Neuron (in vitro differentiated cells): ENCODE measurements at regions not wholly inside any gene's neighbourhood (a gene's known extent, or its start where the extent isn't known, plus 50 kb on each side); places are given as distances from the start of the nearest gene placed in this dataset.

ENCODE experiments used
- H2AFZ ChIP-seq: one replicate; pipeline ENCODE4 v1.6.1; 2013; ENCODE audit warnings: low read depth, mild to moderate bottlenecking, inconsistent platforms, low read length, moderate library complexity
- H3K27me3 ChIP-seq: one replicate; pipeline ENCODE4 v1.6.1; 2013; ENCODE audit warnings: low read length; ENCODE audit not compliant: insufficient read depth
- H3K36me3 ChIP-seq: one replicate; pipeline ENCODE4 v1.6.1; 2013; ENCODE audit warnings: low read length; ENCODE audit not compliant: insufficient read depth
- H3K4me1 ChIP-seq: one replicate; pipeline ENCODE4 v1.6.1; 2013; ENCODE audit warnings: low read length; ENCODE audit not compliant: insufficient read depth
- H3K4me3 ChIP-seq: 2 replicates; pipeline ENCODE4 v1.5.1; 2013; ENCODE audit warnings: mild to moderate bottlenecking, low read length, moderate library complexity
- H3K9me3 ChIP-seq: one replicate; pipeline ENCODE4 v1.6.1; 2013; ENCODE audit warnings: low read length

GRCh38 chr13:99698010-99698815 lies 196.9 kb downstream of the TM9SF2 start:
- Histone ChIP-seq H3K4me3 (no peak overlapping the region), H2AFZ (no peak overlapping the region), H3K9me3 (no peaks in the 10 kb centered on the region), H3K4me1 (peaks cover 8% of the 10 kb centered on the region), H3K36me3 (no peaks in the 10 kb centered on the region), H3K27me3 (no peaks in the 10 kb centered on the region)

DNA sequence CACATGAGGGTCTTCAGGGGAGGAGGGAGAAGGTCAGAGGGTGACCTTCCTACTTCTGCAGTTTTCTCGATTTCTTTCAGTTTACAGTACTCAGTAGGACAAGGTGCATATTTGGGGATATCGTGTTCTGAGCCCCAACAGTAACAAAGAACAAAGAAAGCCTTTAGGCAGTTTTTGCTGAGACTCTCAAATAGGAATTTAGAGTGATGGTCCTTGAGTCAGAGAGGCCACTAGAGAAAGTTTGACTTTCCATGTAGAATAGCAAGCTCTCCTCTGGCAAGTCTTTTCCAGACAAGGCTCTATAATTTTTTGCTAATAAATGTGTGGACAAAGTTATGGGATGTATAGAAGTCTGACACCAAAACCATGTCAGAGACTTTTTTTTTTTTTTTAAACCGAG lies 194.6 kb downstream of the TM9SF2 start:
- Histone ChIP-seq H3K4me3 (no peak overlapping the region), H3K36me3 (no peaks in the 10 kb centered on the region), H3K9me3 (no peaks in the 10 kb centered on the region), H3K4me1 (peaks cover 7% of the 10 kb centered on the region), H2AFZ (no peak overlapping the region), H3K27me3 (no peaks in the 10 kb centered on the region)

DNA sequence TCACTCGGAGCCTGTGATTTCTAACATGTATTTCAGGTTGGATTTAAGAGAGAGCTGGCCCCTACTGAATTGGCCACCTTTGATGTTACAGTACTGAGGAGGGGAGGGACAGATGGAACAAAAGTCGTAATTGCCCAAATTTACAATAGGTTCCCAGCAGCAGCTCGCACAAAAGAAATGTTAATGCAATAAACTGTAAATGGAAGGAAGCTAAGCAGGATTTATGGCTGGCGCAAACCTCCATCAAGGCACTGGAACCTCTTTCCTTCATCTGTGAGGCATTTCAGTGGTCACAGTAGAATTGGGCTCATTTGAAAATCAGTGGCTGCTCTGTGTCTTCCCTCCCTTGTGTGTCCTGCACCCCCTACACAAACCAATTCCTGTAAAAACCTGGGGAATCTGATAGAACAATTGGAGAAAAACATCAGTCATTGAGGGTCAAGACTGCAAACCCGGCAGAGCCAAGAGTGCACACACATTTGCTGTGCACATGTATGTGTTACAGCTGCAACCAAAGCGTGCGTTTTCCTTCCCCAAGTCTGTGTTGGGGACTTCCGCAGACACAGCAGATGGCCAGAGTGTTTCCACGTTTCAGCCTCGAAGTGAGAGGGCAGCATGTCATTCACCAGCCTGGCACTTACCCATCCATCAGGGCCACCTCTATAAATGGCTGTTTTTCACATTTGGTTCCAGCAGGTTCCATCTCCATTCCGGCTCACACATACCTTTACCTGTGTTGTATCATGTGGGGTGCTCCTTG lies 192.8 kb downstream of the TM9SF2 start:
- Histone ChIP-seq H3K4me1 (peaks cover 20% of the 10 kb centered on the region), H3K4me3 (no peak overlapping the region), H3K36me3 (no peaks in the 10 kb centered on the region), H2AFZ (no peak overlapping the region), H3K9me3 (no peaks in the 10 kb centered on the region), H3K27me3 (no peaks in the 10 kb centered on the region)

- Histone ChIP-seq H3K9me3 (no peaks in the 10 kb centered on the region), H3K4me1 (peaks cover 24% of the 10 kb centered on the region), H3K27me3 (no peaks in the 10 kb centered on the region), H3K4me3 (no peak overlapping the region), H2AFZ (no peak overlapping the region), H3K36me3 (no peaks in the 10 kb centered on the region)
Observed at GRCh38 chr13:99693351-99693750, 192.1 kb downstream of the TM9SF2 start.

GRCh38 chr13:99692854-99693253 lies 191.6 kb downstream of the TM9SF2 start:
- Histone ChIP-seq H2AFZ (no peak overlapping the region), H3K9me3 (no peaks in the 10 kb centered on the region), H3K27me3 (no peaks in the 10 kb centered on the region), H3K4me1 (peaks cover 29% of the 10 kb centered on the region), H3K4me3 (no peak overlapping the region), H3K36me3 (no peaks in the 10 kb centered on the region)

- Histone ChIP-seq H3K4me1 (peaks cover 42% of the 10 kb centered on the region), H3K36me3 (no peaks in the 10 kb centered on the region), H2AFZ (no peak overlapping the region), H3K27me3 (no peaks in the 10 kb centered on the region), H3K9me3 (no peaks in the 10 kb centered on the region), H3K4me3 (no peak overlapping the region)
Observed at GRCh38 chr13:99691552-99691951, 190.3 kb downstream of the TM9SF2 start.

- Histone ChIP-seq H3K4me3 (peak overlapping the region; percentile 15), H3K4me1 (peaks cover 48% of the 10 kb centered on the region), H2AFZ (no peak overlapping the region), H3K9me3 (no peaks in the 10 kb centered on the region), H3K36me3 (no peaks in the 10 kb centered on the region), H3K27me3 (no peaks in the 10 kb centered on the region)
Observed at GRCh38 chr13:99690426-99691174, 189.3 kb downstream of the TM9SF2 start.

DNA sequence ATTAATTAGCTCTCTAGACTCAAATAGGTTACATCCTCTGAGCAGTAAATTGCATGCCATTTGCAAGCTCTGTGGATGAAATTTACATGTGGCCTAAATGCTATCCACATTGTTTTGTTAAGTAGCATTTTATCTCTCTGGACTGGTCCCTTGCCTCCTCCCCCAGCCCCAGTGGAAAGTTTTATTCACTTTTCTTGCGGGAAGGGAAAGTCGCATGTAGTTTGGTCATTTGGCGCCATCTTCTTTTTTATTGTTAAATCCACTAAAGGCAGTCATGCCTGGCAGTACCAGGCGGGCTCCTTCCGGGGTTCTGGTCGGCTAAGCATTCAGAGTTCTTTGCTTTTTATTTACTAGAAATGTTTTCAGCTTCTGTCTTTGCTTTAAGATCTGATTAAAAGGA lies 188.7 kb downstream of the TM9SF2 start:
- H3K9me3 ChIP-seq = no peaks in the 10 kb centered on the region
- no peaks in the 10 kb centered on the region for H3K36me3 ChIP-seq
- H2AFZ ChIP-seq = no peak overlapping the region
- H3K27me3 ChIP-seq = no peaks in the 10 kb centered on the region
- H3K4me3 ChIP-seq = no peak overlapping the region
- H3K4me1 ChIP-seq = peaks cover 48% of the 10 kb centered on the region

GRCh38 chr13:99688776-99689175 lies 187.5 kb downstream of the TM9SF2 start:
- Histone ChIP-seq H3K4me1 (peaks cover 43% of the 10 kb centered on the region), H3K27me3 (no peaks in the 10 kb centered on the region), H3K4me3 (no peak overlapping the region), H3K9me3 (no peaks in the 10 kb centered on the region), H2AFZ (no peak overlapping the region), H3K36me3 (no peaks in the 10 kb centered on the region)

DNA sequence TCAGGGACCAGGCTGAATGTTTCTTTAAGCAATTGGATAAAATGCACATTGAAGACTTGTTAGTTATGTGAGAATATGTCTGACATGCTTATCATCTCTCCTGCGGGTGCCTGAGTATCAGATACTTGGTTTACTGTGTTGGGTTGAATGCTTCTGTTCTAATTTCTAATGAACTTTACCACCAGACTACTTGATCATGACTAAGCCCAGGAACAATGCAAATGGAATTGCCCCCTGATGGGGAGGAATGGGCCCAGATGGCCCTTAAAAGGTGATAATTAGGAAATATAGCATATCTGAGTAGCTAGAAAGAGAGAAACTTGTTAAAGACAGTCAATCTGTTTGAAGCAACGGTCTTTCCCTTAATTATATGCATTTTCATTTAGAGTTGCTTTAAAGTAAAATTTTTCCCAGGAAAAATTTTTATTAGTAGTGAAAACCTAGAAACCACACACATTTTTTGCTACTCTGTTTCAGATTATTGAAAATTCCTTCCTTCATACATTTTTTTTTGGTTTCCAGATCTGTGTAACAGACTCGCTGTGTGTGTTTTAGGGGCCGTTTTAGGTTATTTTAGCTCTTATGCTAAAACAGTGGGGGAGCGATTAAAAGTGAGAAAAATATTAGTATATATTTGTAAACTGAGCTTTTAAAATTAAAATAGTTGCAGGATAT lies 186.6 kb downstream of the TM9SF2 start:
- Histone ChIP-seq H3K36me3 (no peaks in the 10 kb centered on the region), H3K4me1 (peaks cover 43% of the 10 kb centered on the region), H2AFZ (no peak overlapping the region), H3K27me3 (no peaks in the 10 kb centered on the region), H3K9me3 (no peaks in the 10 kb centered on the region), H3K4me3 (no peak overlapping the region)

DNA sequence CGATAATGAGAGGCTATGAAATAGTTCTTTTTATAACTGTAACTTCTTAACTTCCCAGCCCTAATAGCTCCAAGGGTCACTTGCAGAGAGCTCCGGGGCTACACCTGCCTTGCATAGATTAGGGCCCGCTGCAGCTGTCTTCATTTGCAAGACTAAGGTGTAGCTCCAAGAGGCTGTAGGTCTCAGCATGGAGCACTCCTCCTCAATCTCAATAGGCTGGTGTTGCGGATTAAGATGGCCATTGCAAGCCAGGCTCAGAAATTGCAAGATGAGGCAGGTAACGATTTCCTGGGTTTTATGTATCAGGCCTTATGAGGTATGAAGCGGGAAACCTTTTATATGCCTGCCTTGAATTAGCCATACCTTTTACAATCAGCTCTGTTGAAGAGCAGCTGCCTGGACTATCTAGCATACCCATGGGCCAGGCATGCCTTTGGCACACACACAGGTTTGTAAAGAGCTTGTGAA lies 185.7 kb downstream of the TM9SF2 start:
- no peak overlapping the region for H2AFZ ChIP-seq
- no peaks in the 10 kb centered on the region for H3K9me3 ChIP-seq
- H3K4me3 ChIP-seq = no peak overlapping the region
- H3K27me3 ChIP-seq = no peaks in the 10 kb centered on the region
- no peaks in the 10 kb centered on the region for H3K36me3 ChIP-seq
- peaks cover 43% of the 10 kb centered on the region for H3K4me1 ChIP-seq

- no peak overlapping the region for H2AFZ ChIP-seq
- H3K36me3 ChIP-seq = no peaks in the 10 kb centered on the region
- H3K4me1 ChIP-seq = peaks cover 43% of the 10 kb centered on the region
- H3K27me3 ChIP-seq = no peaks in the 10 kb centered on the region
- H3K4me3 ChIP-seq = no peak overlapping the region
- no peaks in the 10 kb centered on the region for H3K9me3 ChIP-seq
Observed at GRCh38 chr13:99686157-99686572, 184.9 kb downstream of the TM9SF2 start.
